SK-N-SH treated with all-trans-retinoic acid at 6 μM for 48 hours (cell line): ENCODE measurements at regions not wholly inside any gene's neighbourhood (a gene's known extent, or its start where the extent isn't known, plus 50 kb on each side); places are given as distances from the start of the nearest gene placed in this dataset.

ENCODE experiments used
- BACH2 ChIP-seq: fragments of 250-450 bp; sonication (Bioruptor Pico); IDR thresholded peaks from 2 replicates; pipeline ENCODE4 v1.9.0; 2021; ENCODE audit warnings: mild to moderate bottlenecking, borderline replicate concordance
- CREB5 ChIP-seq: fragments of 250-450 bp; sonication (Bioruptor Pico); IDR thresholded peaks from 2 replicates; pipeline ENCODE4 v1.5.1; 2020; ENCODE audit warnings: low read depth, mild to moderate bottlenecking, moderate library complexity
- CSDC2 ChIP-seq: fragments of 250-450 bp; sonication (Bioruptor Pico); IDR thresholded peaks from 2 replicates; pipeline ENCODE4 v1.5.0; 2020; ENCODE audit warnings: mild to moderate bottlenecking, moderate library complexity
- ISL1 ChIP-seq: fragments of 250-450 bp; sonication (Bioruptor Pico); IDR thresholded peaks from 2 replicates; pipeline ENCODE4 v2.1.2; 2022; ENCODE audit warnings: mild to moderate bottlenecking, moderate library complexity
- POU6F1 ChIP-seq: fragments of 250-450 bp; sonication (Bioruptor Pico); IDR thresholded peaks from 2 replicates; pipeline ENCODE4 v1.8.0; 2021; ENCODE audit warnings: low read depth, mild to moderate bottlenecking, moderate library complexity, borderline replicate concordance
- PPARA ChIP-seq: fragments of 250-450 bp; sonication (Bioruptor Pico); IDR thresholded peaks from 2 replicates; pipeline ENCODE4 v1.5.0; 2020; ENCODE audit warnings: mild to moderate bottlenecking, borderline replicate concordance
- RARB ChIP-seq: fragments of 250-450 bp; sonication (Bioruptor Pico); IDR thresholded peaks from 2 replicates; pipeline ENCODE4 v1.8.0; 2021; ENCODE audit warnings: mild to moderate bottlenecking, moderate library complexity
- TCF4 ChIP-seq: fragments of 250-450 bp; sonication (Bioruptor Pico); IDR thresholded peaks from 2 replicates; pipeline ENCODE4 v1.8.0; 2021; ENCODE audit warnings: mild to moderate bottlenecking, moderate library complexity, borderline replicate concordance
- ZC3H10 ChIP-seq: fragments of 250-450 bp; sonication (Bioruptor Pico); IDR thresholded peaks from 2 replicates; pipeline ENCODE4 v1.5.1; 2021; ENCODE audit warnings: mild to moderate bottlenecking, moderate library complexity
- ZFP3 ChIP-seq: fragments of 250-450 bp; sonication (Bioruptor Pico); IDR thresholded peaks from 2 replicates; pipeline ENCODE4 v1.5.0; 2020; ENCODE audit warnings: mild to moderate bottlenecking, moderate library complexity
- ZFP30 ChIP-seq: fragments of 450-650 bp; formaldehyde crosslinking; IDR thresholded peaks from 2 replicates; pipeline ENCODE4 v1.5.0; 2022; ENCODE audit warnings: mild to moderate bottlenecking, moderate library complexity
- ZNF8 ChIP-seq: fragments of 450-650 bp; formaldehyde crosslinking; IDR thresholded peaks from 2 replicates; pipeline ENCODE4 v1.5.0; 2020; ENCODE audit warnings: mild to moderate bottlenecking, moderate library complexity

DNA sequence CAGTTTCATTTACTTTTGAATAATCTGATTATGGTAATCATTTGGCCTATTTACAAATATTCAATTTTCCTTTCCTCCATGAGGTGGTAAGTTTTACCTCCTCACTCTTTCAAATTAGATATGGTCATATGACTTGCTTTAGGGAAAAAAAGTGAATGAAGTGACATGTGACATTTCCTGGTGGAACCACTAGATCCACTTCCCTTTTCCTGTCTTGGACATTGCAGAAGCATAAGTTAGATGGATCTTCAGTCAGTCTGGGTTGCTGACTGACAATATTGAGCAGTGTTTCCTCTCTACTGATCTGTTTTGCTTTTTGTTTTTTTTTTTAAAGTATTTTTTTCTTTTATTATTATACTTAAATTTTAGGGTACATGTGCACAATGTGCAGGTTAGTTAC is 481.1 kb upstream of the PTBP2 start:
- TF ChIP-seq CSDC2 (CRISPR knock-in tag) (no peak), ZFP3 (CRISPR knock-in tag) (no peak), CREB5 (CRISPR knock-in tag) (no peak), ZFP30 (CRISPR knock-in tag) (no peak), PPARA (CRISPR knock-in tag) (no peak), BACH2 (CRISPR knock-in tag) (no peak), RARB (CRISPR knock-in tag) (no peak), TCF4 (CRISPR knock-in tag) (no peak), ISL1 (CRISPR knock-in tag) (no peak), ZNF8 (CRISPR knock-in tag) (no peak), ZC3H10 (CRISPR knock-in tag) (no peak), POU6F1 (CRISPR knock-in tag) (no peak)
